EH (cell line): ENCODE measurements at regions not wholly inside any gene's neighbourhood (a gene's known extent, or its start where the extent isn't known, plus 50 kb on each side); places are given as distances from the start of the nearest gene placed in this dataset.

Experiments used
- DNase-seq: peaks from one replicate; pipeline ENCODE4 v3.0.0-alpha.2; 2015; ENCODE audit warnings: low read depth

DNA sequence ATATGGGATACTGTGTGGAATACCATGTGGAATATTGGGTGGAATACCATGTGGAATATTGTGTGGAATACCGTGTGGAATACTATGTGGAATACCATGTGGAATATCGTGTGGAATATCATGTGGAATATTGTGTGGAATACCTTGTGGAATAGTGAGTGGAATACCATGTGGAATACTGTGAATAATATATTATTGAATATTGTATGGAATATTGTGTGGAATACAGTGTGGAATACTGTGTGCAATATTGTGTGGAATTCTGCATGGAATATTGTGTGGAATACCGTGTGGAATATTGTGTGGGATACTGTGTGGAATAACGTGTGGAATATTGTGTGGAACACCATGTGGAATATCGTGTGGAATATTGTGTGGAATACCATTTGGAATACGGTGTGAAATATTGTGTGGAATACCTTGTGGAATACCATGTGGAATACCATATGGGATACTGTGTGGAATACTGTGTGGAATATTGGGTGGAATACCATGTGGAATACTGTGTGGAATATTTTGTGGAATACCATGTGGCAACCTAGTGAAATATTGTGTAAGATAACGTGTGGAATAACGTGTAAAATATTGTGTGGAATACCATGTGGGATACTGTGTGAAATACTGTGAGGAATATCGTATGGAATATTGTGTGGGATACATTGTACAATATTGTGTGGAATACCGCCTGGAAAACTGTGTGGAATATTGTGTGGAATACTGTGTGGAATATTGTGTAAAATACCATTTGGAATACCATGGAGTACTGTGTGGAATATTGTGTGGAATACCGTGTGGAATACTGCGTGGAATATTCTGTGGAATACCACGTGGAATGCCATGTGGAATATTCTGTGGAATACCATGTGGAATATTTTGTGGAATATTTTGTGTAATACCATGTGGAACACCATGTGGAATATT, 133.9 kb upstream of the CHST15 start:
- DNase-seq = no peak

DNA sequence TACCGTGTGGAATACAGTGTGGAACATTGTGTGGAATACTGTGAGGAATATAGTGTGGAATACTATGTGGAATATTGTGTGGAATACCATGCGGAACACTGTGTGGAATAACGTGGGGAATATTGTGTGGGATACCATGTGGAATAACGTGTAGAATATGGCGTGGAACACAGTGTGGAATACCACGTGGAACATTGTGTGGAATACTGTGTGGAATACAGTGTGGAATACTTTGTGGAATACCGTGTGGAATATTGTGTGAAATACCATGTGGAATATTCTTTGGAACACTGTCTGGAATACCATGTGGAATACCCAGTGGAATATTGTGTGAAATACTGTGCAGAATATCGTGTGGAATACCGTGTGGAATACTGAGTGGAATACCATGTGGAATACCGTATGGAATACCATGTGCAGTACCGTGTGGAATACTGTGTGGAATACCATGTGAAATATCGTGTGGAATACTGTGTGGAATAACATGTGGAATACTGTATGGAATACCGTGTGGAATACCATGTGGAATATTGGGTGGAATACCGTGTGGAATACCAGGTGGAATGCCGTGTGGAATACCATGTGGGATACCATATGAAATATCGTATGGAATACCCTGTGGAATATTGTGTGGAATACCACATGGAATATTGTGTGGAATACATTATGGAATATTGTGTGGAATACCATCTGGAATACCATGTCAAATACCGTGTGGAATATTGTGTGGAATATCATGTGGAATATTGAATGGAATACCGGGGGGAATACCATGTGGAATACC, 133.1 kb upstream of the CHST15 start:
- no peak for DNase-seq

DNA sequence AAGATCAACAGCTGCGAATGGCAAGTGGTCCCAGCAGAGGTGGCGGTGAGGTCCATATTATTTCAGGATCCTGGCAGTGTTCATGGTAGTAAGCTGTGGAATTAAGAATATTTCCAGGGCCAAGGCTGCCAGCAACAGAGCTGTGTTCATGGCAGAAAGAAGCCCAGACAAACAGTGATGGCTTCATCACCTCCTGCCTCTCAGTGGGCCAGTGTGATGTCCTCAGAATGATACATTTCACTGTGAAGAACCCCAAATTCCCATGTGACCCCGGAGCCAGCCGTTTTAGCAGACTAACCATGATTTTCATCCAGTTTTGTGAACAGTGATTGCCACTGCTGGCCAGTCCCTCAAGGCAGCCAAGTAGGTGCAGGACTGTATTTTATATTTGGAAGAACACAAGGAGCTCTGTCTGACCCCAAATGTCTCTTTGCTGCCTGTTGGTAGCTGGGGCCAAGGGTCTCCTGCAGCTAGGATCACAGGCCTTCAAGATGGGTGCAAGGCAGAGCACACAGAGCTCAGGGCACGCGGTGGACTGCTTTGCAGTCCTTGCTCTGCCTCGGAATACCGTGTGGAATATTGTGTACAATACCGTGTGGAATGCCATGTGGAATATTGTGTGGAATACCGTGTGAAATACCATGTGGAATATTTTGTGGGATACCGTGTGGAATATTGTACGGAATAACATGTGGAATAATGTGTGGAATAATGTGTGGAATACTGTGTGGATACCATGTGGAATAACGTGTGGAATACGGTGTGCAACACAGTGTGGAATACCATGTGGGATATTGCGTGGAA, 132.3 kb upstream of the CHST15 start:
- no peak for DNase-seq

GRCh38 chr10:124225029-124225466, 131.7 kb upstream of the CHST15 start:
- DNase-seq = no peak

DNA sequence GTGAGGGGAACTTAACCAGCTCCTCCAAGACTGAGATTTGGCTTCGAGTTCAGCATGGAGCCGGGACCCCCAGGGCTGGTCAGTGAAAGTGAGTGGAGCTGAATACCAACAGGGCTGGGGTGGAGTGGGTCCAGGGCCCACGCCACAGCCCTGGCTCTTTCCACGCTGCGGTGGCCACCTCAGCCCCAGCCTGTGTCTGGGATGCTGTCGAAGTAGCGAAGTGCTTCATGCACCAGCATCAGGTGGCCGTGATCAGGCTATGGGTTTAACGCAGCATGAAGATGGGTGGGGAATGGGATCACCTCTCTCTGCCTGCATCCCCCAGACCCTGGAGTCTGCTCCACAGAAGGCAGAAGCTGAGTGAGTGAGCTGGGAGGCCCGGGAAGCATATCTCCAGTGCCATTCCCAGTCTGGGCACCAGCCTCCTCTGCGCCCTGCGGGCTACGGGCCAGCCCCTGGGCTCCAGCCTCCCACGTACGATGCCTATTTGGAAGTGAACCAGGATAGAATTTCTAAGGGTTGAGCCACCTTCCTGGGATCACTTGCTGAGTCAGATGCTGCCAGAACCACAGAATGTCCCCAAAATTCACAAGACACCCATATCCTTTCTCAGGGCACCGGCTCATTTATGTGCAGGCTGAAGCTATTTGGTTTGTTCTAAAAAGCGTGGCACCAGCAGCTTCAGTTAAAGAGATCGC, 131.1 kb upstream of the CHST15 start:
- peak; percentile 40 for DNase-seq

DNA sequence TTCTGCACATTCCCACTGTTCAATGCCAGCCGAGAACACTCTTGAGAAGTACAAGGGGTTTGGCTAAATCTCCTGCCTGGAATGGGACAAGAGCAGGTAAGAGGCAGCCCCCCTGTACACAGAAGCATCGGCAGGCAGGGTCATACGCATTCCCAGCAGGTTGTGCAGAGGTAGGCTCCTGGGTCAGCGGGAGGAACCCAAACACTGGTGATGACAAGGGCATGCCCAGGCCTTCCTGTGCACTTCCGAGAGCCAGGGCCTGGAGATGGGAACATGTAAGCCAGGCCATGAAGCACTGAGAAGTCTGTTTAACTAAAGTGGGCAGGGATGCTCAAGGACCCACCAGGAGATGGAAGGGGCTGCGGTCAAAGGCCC, 130.3 kb upstream of the CHST15 start:
- no peak for DNase-seq

GRCh38 chr10:124222988-124223710, 129.8 kb upstream of the CHST15 start:
- no peak for DNase-seq

DNA sequence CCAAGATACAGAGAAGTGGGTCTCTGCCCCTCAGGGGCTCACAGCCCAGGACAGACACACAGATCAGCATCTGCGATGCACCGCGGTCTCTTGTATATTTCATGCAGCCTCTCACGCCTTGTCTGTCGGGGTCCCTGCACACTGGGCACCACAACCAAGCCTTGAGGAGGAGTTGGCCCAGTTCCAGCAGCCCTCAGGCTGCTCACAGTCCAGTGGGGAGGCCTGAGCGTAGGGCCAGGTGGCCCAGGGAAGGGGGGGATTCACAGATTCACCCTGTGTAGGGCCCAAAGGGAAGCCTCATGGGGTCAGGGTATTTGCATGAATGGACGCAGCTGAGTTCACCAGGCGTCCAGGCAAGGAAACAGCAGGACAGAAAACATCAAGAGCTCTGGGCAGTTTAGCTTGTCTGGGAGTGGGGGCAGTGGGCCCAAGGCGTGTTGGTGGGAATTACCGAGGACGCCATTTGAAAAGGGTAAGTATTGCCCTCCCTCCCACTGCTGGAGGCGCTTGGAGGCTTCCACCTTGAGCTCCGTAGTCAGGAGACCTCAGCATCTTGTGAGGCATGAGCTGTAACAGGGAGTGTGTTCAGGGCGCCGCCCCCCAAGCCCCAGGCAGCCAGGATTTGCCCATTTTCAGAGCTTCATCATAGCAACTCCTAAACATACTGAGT, 129.1 kb upstream of the CHST15 start:
- no peak for DNase-seq

DNA sequence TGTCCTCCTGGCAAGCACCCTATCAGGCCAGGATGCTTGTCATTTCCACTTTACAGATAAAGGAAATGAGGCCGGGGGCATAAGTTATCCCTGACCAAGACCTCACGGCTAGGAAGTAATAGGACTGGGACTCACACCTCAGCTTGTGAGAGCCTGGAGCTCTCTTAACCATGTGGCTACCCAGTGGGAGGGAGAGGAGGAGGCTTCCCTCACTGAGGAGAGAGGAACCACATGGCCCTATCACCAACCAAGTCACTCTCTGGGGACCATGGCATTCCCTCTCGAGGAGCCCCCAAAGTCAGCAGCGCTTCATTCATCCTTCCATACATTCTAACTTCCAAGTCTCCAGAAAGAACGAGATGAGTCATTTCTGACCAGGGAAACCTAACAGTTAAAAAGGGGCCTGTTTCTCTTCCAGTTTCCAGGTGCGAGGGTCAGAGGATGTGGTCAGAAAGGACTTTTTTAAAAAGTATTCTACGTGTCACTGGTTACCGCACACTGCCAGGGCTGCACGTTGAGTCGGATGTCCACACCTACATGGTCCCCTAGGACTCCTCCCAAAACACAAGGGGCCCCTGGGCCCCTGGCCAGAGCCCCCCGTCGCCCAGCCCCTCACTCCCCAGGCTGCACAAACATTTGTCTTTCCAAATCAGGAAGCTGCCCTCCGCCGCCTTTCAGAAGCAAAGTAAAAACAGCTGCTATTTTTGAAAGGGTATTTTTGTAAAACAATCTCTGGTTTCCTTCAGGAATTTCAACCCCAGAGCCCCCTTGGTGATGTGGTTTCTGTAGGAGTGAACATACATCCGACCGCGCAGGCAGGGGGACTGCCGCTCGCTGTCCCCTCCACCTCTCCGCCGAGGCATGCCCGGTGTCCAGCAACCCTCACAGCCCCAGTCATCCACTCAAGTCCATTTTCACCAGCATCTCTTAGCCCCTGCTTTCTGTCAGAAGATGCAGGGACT, 128.2 kb upstream of the CHST15 start:
- peak; percentile 13 for DNase-seq

GRCh38 chr10:124220971-124221355, 127.6 kb upstream of the CHST15 start:
- no peak for DNase-seq

- DNase-seq = no peak
Observed at GRCh38 chr10:124220547-124220946, 127.1 kb upstream of the CHST15 start.

GRCh38 chr10:124219655-124220054, 126.3 kb upstream of the CHST15 start:
- no peak for DNase-seq

GRCh38 chr10:124219062-124219461, 125.7 kb upstream of the CHST15 start:
- no peak for DNase-seq

- no peak for DNase-seq
Observed at GRCh38 chr10:124217906-124218804, 124.8 kb upstream of the CHST15 start.

- no peak for DNase-seq
Observed at GRCh38 chr10:124217031-124217430, 123.6 kb upstream of the CHST15 start.

- no peak for DNase-seq
Observed at GRCh38 chr10:124214610-124215375, 121.4 kb upstream of the CHST15 start.

DNA sequence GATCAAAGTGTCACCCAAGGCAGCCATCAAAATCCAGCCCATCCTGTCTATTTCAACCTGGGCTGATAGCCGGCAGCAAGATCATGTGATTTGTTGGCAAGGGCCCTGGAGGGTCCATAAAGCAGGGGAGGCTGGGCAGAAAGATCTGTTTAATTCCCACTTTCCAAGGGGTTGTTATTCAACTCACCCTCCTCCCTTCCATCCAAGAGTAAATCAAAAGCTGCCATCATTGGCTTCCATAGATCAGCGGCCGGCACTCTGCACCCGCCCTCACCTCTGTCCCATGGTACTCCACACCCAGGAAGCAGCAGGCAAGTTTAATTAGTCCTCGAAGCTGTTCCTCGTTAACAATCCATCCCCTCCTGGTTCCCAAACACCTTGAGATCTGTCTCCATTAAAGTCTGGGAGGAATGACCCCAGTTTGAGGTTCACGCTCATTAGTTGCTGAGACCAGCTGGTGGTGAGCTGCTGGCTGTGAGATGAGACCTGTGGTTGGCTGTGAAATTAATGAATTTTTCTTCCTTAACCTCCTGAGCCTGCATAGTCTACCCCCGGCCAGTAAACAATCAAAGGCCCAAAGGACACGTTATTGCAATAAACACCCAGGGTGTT, 120.6 kb upstream of the CHST15 start:
- no peak for DNase-seq
